ENCODE measurements at regions not wholly inside any gene's neighbourhood (a gene's known extent, or its start where the extent isn't known, plus 50 kb on each side); places are given as distances from the start of the nearest gene placed in this dataset.

GRCh38 chr1:94736073-94736472, 84.1 kb upstream of the SLC44A3 start:
- Histone ChIP-seq H3K9me3 (no peaks in the 10 kb centered on the region), H3K4me3 (no peak overlapping the region), H3K36me3 (no peaks in the 10 kb centered on the region), H3K4me2 (peak overlapping the region; percentile 70), H3K4me1 (peaks cover 28% of the 10 kb centered on the region), H3K27me3 (no peaks in the 10 kb centered on the region), H4K20me1 (no peaks in the 10 kb centered on the region), H3K27ac (peak overlapping the region; percentile 61; the same call in 1 of the 2 replicates), H3K9ac (no peak overlapping the region)
- no peak for TF ChIP-seq Cebpa-rat (IDR thresholded peaks at IDR 0.05)

DNA sequence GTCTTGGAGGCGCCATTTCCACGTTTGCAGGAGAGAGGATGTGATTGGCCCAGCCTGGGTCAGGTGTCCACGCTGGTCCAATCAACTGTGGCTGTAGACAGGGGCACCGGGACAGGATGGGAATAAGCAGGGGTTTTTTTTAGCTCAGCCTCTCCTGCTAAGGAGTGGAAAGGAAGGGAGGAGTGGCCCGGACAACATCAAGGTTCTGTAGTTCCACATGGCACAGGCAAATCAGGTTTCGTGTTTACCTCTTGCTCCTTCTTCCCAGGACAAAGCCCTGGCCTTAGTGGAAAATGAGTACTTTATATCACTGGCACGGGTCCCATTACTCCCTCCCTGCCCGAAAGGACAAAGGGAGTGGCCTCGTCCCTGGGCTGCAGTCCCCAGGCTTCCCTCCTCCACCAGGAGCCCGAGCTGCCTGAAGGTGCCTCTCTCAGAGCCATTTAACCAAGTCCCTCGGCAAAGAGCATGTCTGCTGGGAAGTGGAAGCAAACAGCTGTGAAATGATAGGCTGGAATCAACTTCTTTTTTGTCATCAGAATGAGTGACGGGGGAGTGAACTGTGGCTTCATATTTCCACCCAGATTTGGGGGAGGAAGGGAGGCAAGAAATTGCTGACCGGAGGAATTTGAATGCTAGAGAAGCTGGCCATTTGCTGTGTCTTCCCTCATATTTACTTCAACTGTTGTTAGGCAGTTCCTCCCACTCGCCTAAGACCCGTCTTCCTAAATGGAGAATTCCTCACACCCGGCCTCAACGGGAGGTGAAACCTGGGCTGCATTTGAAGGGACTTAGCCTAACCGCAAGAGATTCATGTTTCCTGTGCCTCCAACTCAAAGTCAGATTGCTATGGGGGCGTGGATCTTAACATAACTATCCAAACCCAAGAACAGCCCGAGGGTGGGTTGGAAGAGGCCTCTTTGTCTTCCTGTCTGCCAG, 84.9 kb upstream of the SLC44A3 start:
- Histone ChIP-seq H3K9ac (no peak overlapping the region; the same call in 1 of the 2 replicates), H3K4me2 (peak overlapping the region; percentile 70), H3K4me3 (no peak overlapping the region), H3K27me3 (no peaks in the 10 kb centered on the region), H3K4me1 (peaks cover 28% of the 10 kb centered on the region), H3K9me3 (no peaks in the 10 kb centered on the region), H4K20me1 (no peaks in the 10 kb centered on the region), H3K27ac (peak overlapping the region; percentile 61), H3K36me3 (no peaks in the 10 kb centered on the region)
- no peak for TF ChIP-seq Cebpa-rat (IDR thresholded peaks at IDR 0.05)

DNA sequence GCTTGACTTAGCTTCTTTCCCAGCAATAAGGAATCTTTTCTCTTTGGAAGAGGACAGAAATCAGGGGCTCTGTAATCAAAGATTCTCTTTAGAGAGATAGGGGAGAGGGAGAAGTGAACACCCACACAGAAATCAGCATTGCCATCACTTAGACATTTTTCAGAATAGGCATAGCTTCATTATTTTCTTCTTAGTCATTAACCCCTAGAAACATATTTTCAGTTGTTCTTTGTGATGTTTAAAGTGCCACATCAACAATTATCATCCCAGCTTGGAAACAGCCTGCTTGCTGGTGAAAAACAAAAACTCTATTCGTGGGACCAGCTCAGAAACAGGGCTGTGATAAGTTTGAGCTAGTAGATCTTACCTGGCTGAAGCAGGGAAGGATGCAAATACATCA, 88.3 kb upstream of the SLC44A3 start:
- H3K27me3 ChIP-seq = no peaks in the 10 kb centered on the region
- no peaks in the 10 kb centered on the region for H3K36me3 ChIP-seq
- peaks cover 18% of the 10 kb centered on the region for H3K4me1 ChIP-seq
- H3K4me3 ChIP-seq = no peak overlapping the region
- TF ChIP-seq Cebpa-rat (IDR thresholded peaks at IDR 0.05) = no peak
- no peak overlapping the region for H3K27ac ChIP-seq
- H3K9ac ChIP-seq = no peak overlapping the region
- no peak overlapping the region for H3K4me2 ChIP-seq
- no peaks in the 10 kb centered on the region for H3K9me3 ChIP-seq
- no peaks in the 10 kb centered on the region for H4K20me1 ChIP-seq

DNA sequence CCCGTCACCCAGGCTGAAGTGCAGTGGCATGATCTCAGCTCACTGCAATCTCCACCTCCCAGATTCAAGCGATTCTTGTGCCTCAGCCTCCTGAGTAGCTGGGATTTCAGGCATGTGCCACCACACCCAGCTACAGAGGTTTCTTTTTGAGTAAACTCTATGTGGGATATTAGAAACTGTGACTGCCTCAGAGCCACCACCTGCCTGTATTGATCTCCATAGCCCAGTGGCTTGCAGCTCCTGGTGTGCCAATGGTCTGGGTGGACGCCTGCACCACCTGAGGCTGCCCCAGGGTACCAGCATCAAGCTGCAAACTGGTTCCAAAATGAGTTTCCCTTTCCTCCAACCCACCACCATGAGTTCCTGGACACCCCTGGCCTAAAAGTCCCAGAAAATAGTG, 89.7 kb upstream of the SLC44A3 start:
- Histone ChIP-seq H3K27ac (no peak overlapping the region), H3K4me1 (peaks cover 8% of the 10 kb centered on the region), H3K9me3 (no peaks in the 10 kb centered on the region), H3K9ac (no peak overlapping the region), H3K27me3 (no peaks in the 10 kb centered on the region), H3K36me3 (no peaks in the 10 kb centered on the region), H3K4me3 (no peak overlapping the region), H3K4me2 (no peak overlapping the region), H4K20me1 (no peaks in the 10 kb centered on the region)
- no peak for TF ChIP-seq Cebpa-rat (IDR thresholded peaks at IDR 0.05)

GRCh38 chr1:94729267-94729666, 90.9 kb upstream of the SLC44A3 start:
- Histone ChIP-seq H3K9me3 (no peaks in the 10 kb centered on the region), H3K27me3 (no peaks in the 10 kb centered on the region), H3K4me2 (no peak overlapping the region), H4K20me1 (no peaks in the 10 kb centered on the region), H3K9ac (no peak overlapping the region), H3K4me1 (no peaks in the 10 kb centered on the region), H3K36me3 (no peaks in the 10 kb centered on the region), H3K27ac (no peak overlapping the region), H3K4me3 (no peak overlapping the region)
- no peak for TF ChIP-seq Cebpa-rat (IDR thresholded peaks at IDR 0.05)

DNA sequence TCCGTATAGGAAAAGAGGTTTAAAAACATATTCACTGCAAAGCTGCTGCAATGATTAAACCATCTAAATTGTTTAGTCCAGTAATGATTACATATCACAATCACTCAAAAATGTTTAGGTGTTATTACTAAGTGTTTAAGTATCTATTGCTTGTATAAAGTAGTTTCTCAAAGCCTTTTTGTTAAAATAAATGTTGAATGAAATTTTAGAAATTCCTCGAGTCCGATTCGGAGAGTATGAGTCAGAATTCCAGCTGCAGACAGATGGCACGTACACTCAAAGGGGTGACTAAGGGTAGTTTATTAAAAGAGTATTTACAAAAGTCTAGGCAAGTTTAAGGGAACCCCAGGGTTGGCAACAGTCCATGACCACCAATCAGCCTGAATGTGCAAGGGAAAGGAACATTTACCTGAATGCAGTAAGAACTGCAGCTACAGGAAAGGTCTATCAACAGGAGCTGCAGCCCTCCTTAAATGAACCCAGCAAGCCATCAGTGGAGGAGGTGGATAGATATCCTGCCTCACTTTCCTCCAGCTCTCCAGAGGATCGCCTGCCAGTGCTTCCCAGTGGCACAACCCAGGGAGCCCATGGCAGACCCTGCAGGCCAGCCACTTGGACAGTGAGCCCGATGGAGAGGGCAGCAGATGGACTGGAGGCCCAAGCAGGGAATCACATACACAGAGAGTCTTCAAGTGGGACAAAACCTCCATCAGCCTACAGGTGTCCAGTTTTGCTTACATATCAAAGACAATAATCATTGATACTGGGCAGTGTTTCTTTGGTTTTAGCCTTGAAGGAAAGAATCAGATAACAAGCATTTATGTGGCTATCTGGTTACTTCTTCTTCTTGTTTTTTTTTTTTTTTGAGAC, 92.1 kb upstream of the SLC44A3 start:
- Histone ChIP-seq H3K36me3 (no peaks in the 10 kb centered on the region), H4K20me1 (no peaks in the 10 kb centered on the region), H3K4me3 (no peak overlapping the region), H3K4me2 (no peak overlapping the region), H3K27ac (no peak overlapping the region), H3K9me3 (no peaks in the 10 kb centered on the region), H3K4me1 (no peaks in the 10 kb centered on the region), H3K9ac (no peak overlapping the region), H3K27me3 (no peaks in the 10 kb centered on the region)
- TF ChIP-seq Cebpa-rat (IDR thresholded peaks at IDR 0.05) = no peak

- Histone ChIP-seq H3K4me2 (no peak overlapping the region), H3K27me3 (no peaks in the 10 kb centered on the region), H3K36me3 (no peaks in the 10 kb centered on the region), H3K9ac (no peak overlapping the region), H3K4me1 (peaks cover 7% of the 10 kb centered on the region), H3K9me3 (no peaks in the 10 kb centered on the region), H4K20me1 (no peaks in the 10 kb centered on the region), H3K27ac (no peak overlapping the region), H3K4me3 (no peak overlapping the region)
- no peak for TF ChIP-seq Cebpa-rat (IDR thresholded peaks at IDR 0.05)
These were observed 93.0 kb upstream of the SLC44A3 start for GRCh38 chr1:94726981-94727685.

- Histone ChIP-seq H3K9ac (no peak overlapping the region), H3K27me3 (no peaks in the 10 kb centered on the region), H3K36me3 (no peaks in the 10 kb centered on the region), H4K20me1 (no peaks in the 10 kb centered on the region), H3K4me3 (no peak overlapping the region), H3K4me2 (no peak overlapping the region), H3K9me3 (no peaks in the 10 kb centered on the region), H3K27ac (no peak overlapping the region), H3K4me1 (peaks cover 23% of the 10 kb centered on the region)
- TF ChIP-seq Cebpa-rat (IDR thresholded peaks at IDR 0.05) = no peak
These were observed 94.6 kb upstream of the SLC44A3 start for GRCh38 chr1:94725566-94725965.

DNA sequence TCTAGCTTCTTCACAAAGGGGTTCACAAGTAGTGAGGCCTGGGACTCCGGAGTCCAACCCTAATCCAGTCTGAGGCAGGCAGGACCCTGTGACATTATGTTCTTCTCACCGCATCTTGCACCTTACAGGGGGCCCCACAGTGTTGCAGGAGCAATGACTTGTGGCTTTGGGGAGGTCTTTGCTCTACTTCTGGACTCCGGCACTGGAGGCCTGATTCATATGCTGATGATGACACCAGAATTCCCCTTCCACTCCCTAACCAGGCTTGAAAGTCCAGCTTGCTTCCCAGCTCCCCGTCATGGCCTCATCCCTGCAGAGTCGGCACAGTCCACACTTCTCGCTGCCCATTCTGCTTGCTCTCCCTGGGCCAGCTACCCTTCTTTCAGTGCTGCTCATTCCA, 96.3 kb upstream of the SLC44A3 start:
- Histone ChIP-seq H3K27ac (peak overlapping the region; percentile 10; the same call in 1 of the 2 replicates), H3K36me3 (no peaks in the 10 kb centered on the region), H4K20me1 (no peaks in the 10 kb centered on the region), H3K9ac (no peak overlapping the region), H3K9me3 (no peaks in the 10 kb centered on the region), H3K4me2 (no peak overlapping the region), H3K27me3 (no peaks in the 10 kb centered on the region), H3K4me1 (peaks cover 38% of the 10 kb centered on the region), H3K4me3 (no peak overlapping the region)
- TF ChIP-seq Cebpa-rat (IDR thresholded peaks at IDR 0.05) = no peak

Data from BLaER1 (cell line).